ENCODE measurements at regions not wholly inside any gene's neighbourhood (a gene's known extent, or its start where the extent isn't known, plus 50 kb on each side); places are given as distances from the start of the nearest gene placed in this dataset.

- no peak for DNase-seq
Observed at GRCh38 chr2:10985901-10986535, 74.3 kb downstream of the KCNF1 start.

GRCh38 chr2:10987439-10987838 lies 75.7 kb downstream of the KCNF1 start:
- DNase-seq, result no peak

- DNase-seq, result no peak
Observed at GRCh38 chr2:10987861-10988260, 76.1 kb downstream of the KCNF1 start.

- no peak for DNase-seq
Observed at GRCh38 chr2:10989151-10989550, 77.4 kb downstream of the KCNF1 start.

DNA sequence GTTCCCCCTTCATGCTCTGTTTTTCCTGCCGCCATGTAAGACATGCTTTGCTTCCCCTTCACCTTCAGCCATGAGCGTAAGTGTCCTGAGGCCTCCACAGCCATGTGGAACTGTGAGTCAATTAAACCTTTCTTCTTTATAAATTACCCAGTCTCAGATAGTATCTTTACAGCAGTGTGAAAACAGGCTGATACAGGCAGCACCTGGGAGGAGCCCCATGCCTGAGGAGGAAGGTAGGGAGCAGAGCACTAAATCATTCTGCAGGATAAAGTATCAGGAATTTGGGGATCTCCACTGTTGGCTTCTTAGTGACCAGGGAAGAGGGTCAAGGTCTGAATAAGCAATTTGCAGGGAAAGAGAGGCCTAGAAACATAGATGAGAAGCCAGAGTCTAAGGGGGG lies 78.0 kb downstream of the KCNF1 start:
- no peak for DNase-seq

- DNase-seq, result no peak
Observed at GRCh38 chr2:10990561-10991111, 78.9 kb downstream of the KCNF1 start.

GRCh38 chr2:10992023-10992791 lies 80.5 kb downstream of the KCNF1 start:
- DNase-seq, result no peak

DNA sequence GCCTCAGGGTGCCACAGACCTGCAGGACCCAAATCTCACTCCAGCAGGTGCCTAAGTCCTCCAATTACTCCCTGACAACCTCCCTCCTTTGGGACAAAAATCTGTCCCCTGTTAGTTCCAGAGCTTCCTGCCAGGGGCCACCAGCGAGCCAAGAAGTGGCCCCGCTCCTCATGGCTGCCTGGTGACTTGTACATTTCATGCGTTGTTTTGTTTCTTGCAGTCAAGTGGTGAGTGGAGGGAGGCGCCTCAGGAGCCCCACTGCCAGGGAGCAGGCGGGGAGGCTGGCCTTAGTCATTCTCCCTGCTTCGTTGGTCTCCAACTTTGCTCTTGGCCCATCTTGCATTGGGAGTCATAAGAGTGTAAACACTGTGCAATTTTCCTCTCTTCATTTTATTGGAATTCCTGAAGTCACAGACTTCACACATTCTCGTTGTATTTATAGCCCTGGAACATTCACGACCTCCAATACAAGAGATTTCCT lies 81.3 kb downstream of the KCNF1 start:
- DNase-seq, result no peak

- no peak for DNase-seq
Observed at GRCh38 chr2:10995366-10995970, 83.7 kb downstream of the KCNF1 start.

DNA sequence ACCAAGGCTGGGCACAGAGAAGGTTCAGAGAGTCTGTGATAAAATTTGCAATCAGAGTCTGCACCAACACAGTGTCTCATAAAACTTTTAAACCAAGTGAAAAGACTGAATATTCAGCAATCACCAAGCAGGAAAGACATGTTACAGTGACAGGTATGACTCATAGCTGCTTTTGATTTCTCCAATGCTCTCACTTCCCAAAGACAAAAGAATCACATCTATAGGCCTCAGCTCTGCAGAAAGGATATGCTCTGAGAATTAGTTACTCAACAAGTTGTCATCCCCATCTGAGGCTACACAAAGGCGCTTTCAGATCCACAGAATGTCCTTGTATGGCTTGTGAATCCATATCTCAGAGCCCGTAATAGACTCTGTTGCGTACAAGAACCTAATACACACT lies 92.5 kb downstream of the KCNF1 start:
- DNase-seq, result peak; percentile 59

DNA sequence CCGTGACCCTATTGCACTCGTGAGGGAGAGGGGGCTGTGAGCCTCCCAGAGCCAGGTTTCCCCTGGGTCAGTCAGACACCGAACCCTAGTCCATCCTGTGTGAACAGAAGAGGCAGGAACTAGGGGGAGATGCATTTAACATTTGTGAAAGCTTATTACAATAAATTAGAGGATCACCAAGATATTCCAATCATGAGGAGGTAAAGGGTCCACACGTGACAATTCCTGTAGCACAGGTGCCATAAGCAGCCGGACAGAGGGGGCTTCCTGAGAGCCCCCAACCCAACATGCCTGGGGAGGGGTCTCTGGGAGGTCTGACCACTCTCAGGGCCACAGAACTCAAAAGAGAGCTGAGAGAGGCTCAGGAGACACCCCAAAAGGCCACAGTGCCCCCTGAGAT lies 93.3 kb downstream of the KCNF1 start:
- no peak for DNase-seq

- DNase-seq, result no peak
Observed at GRCh38 chr2:11006191-11006590, 94.5 kb downstream of the KCNF1 start.

- DNase-seq, result no peak
Observed at GRCh38 chr2:11007331-11008264, 95.9 kb downstream of the KCNF1 start.

DNA sequence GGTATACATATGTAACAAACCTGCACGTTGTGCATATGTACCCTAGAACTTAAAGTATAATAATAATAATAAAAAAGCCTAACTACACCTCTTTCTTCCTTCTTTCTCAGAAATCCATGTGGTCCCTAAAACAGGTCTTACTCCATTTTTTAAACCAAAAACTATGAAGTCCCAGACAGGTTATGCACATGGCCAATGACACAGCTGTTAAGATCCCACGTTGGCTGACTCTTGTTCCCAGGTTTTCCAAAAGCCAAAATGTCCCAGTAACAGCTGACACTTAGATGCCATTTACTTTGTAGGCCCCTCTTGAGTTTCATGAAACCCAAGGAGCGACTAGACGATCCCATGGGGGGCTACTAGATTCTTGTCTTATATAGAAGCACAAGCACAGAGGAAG lies 97.0 kb downstream of the KCNF1 start:
- no peak for DNase-seq

- no peak for DNase-seq
Observed at GRCh38 chr2:11009176-11009575, 97.4 kb downstream of the KCNF1 start.

GRCh38 chr2:11009891-11010290 lies 98.2 kb downstream of the KCNF1 start:
- DNase-seq, result no peak

DNA sequence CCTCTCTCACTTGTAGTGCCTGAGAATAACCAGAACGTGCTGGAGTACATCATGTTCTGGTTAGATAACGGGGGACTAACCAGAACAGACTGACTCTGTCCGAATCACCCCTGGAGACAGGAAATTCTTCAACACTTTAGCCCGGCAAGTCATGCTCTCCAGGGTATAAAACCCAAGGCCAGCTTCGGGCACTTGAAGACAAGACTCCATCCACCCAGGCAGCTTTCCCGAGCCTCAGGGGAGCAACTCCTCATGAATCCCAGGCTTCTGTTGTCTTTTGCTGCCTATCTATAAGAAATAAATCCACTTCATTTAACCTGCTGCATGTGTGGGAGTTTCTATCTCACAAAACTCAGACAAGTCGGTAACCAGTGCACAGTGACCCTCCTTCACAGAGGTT lies 99.6 kb downstream of the KCNF1 start:
- DNase-seq, result no peak

DNA sequence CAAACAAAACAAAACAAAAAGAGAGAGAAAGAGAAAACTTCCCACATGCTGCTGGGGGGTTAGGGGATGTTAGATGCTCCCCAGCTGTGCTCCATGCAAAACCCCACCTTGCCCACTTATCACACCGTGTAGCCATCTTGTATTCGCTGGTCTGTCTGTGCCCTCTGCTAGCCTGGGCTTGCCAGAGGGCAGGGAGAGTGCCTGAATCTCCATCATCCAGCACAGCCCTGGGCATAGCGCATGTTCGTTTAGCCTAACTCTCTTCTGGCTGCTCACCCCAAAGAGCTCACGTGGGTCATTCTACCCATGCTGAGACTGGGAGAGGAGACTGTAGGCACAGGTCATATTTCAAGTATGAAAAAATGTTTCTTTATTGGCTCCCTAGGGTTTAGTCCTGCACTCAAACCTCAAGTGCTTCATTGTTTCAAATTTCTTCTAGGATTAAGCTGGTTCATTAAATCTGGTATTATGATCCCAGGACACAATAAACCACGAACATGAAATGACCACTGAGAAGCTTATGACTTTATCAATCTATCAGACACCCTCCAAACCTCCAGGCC lies 100.5 kb downstream of the KCNF1 start:
- no peak for DNase-seq

GRCh38 chr2:11013196-11013595 lies 101.5 kb downstream of the KCNF1 start:
- no peak for DNase-seq

GRCh38 chr2:11014026-11014425 lies 102.3 kb downstream of the KCNF1 start:
- DNase-seq, result no peak

DNA sequence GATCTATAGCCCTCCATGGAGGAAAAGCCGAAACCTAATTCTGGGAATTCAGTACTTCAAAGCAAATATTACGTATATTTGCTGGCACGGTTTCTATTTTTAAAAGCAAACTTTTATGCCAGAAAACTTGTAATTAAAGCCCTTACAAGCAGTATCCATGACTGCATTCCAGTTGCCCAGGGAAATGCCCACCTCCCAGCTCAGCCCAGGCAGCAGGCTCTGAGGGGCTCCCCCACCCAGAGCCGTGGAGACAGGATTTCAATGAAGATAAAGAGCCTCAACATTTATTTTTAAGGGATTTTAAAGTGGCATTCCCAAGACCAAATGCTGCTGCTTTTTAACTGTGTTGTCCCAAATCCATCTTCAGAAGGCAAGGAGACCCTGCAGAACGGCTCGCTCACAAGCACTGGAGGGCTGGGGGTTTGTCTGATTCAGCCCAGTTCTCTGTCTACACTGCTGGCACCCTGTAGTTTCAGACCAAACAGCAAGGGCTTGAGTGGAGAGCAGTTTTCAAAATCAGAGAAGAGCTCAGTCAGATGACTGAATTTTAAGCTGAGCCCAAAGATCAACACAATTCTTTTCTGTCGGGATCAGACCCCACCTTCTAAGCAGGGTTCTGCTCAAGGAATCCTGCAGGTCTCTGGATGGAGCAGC lies 105.1 kb downstream of the KCNF1 start:
- no peak for DNase-seq

- DNase-seq, result no peak
Observed at GRCh38 chr2:11017921-11018320, 106.2 kb downstream of the KCNF1 start.

Measured in DMS153 (cell line).